NCI-H1092 treated with DMSO at 0.1 percent for 48 hours (cell line): ENCODE measurements at regions not wholly inside any gene's neighbourhood (a gene's known extent, or its start where the extent isn't known, plus 50 kb on each side); places are given as distances from the start of the nearest gene placed in this dataset.
A peak's percentile ranks its signal among the peaks of the same experiment; 100 is the strongest.

Source experiments
- DNase-seq: peaks from one replicate; lab custom pipeline; 2025; lab: John Stamatoyannopoulos, UW

- DNase-seq = no peak
Observed at GRCh38 chr6:104574135-104574750, 285.5 kb downstream of the HACE1 start.

GRCh38 chr6:104573350-104573749, 286.4 kb downstream of the HACE1 start:
- DNase-seq = no peak

- DNase-seq = no peak
Observed at GRCh38 chr6:104572901-104573300, 286.8 kb downstream of the HACE1 start.

- no peak for DNase-seq
Observed at GRCh38 chr6:104566411-104566810, 293.3 kb downstream of the HACE1 start.

- DNase-seq = no peak
Observed at GRCh38 chr6:104563306-104563705, 296.4 kb downstream of the HACE1 start.

GRCh38 chr6:104559435-104560202, 300.1 kb downstream of the HACE1 start:
- no peak for DNase-seq

GRCh38 chr6:104558746-104559145, 301.0 kb downstream of the HACE1 start:
- DNase-seq = no peak

- no peak for DNase-seq
Observed at GRCh38 chr6:104548297-104548696, 311.4 kb downstream of the HACE1 start.

- no peak for DNase-seq
Observed at GRCh38 chr6:104541411-104541810, 318.3 kb downstream of the HACE1 start.

GRCh38 chr6:104540743-104541142, 319.0 kb downstream of the HACE1 start:
- no peak for DNase-seq

GRCh38 chr6:104539173-104539572, 320.5 kb downstream of the HACE1 start:
- no peak for DNase-seq

GRCh38 chr6:104537872-104538271, 321.8 kb downstream of the HACE1 start:
- no peak for DNase-seq

- no peak for DNase-seq
Observed at GRCh38 chr6:104537180-104537579, 322.5 kb downstream of the HACE1 start.

GRCh38 chr6:104532462-104532861, 327.3 kb downstream of the HACE1 start:
- DNase-seq = no peak

- no peak for DNase-seq
Observed at GRCh38 chr6:104531646-104532045, 328.1 kb downstream of the HACE1 start.

- DNase-seq = no peak
Observed at GRCh38 chr6:104527761-104528415, 331.8 kb downstream of the HACE1 start.

- DNase-seq = no peak
Observed at GRCh38 chr6:104527311-104527710, 332.4 kb downstream of the HACE1 start.

GRCh38 chr6:104526376-104526775, 333.3 kb downstream of the HACE1 start:
- DNase-seq = peak; percentile 34

- peak; percentile 72 for DNase-seq
Observed at GRCh38 chr6:104525677-104526322, 333.9 kb downstream of the HACE1 start.

GRCh38 chr6:104522533-104522932, 337.2 kb downstream of the HACE1 start:
- no peak for DNase-seq

- no peak for DNase-seq
Observed at GRCh38 chr6:104521176-104521575, 338.5 kb downstream of the HACE1 start.

- no peak for DNase-seq
Observed at GRCh38 chr6:104519566-104519965, 340.2 kb downstream of the HACE1 start.

GRCh38 chr6:104509355-104509754, 350.4 kb downstream of the HACE1 start:
- no peak for DNase-seq
